ENCODE measurements at regions not wholly inside any gene's neighbourhood (a gene's known extent, or its start where the extent isn't known, plus 50 kb on each side); places are given as distances from the start of the nearest gene placed in this dataset.

DNA sequence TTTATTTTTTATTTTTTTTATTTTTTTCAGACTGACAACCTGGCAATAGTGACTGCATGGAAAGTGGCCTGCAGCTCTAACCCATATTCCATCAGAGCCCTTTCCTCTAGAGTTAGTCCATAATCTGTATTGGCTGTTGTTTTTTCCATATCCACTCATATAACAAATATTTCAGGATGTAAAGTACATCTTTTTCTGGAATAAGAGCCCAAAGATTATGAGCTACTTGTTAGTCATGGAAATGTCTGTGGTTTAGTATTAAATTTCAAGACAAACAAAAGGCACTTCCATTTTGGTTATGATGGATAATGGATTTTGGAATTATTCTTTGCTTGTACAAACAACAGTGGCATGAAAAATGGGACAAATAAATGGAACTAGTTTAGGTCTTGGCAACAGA, 296.0 kb upstream of the HS3ST1 start:
- H3K9me3 ChIP-seq: no peaks in the 10 kb centered on the region
- ATAC-seq (no peak), DNase-seq (no peak)
- intact Hi-C loops (cut with DNase I): loop anchor here in 7 of 10 donors (5.0 to 10.0 kb wide), 6 partner anchors 297 to 1150 kb away; partner anchors contain the start of gene HS3ST1 (in 5 of the 7)
- H3K27ac ChIP-seq: no peak overlapping the region
- no peaks in the 10 kb centered on the region for H3K36me3 ChIP-seq
- peaks cover 0 to 6% (median 0%) of the 10 kb centered on the region in 9 donors for H3K4me1 ChIP-seq
- TF ChIP-seq, protein P1, sequence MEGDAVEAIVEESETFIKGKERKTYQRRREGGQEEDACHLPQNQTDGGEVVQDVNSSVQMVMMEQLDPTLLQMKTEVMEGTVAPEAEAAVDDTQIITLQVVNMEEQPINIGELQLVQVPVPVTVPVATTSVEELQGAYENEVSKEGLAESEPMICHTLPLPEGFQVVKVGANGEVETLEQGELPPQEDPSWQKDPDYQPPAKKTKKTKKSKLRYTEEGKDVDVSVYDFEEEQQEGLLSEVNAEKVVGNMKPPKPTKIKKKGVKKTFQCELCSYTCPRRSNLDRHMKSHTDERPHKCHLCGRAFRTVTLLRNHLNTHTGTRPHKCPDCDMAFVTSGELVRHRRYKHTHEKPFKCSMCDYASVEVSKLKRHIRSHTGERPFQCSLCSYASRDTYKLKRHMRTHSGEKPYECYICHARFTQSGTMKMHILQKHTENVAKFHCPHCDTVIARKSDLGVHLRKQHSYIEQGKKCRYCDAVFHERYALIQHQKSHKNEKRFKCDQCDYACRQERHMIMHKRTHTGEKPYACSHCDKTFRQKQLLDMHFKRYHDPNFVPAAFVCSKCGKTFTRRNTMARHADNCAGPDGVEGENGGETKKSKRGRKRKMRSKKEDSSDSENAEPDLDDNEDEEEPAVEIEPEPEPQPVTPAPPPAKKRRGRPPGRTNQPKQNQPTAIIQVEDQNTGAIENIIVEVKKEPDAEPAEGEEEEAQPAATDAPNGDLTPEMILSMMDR (IDR thresholded peaks at IDR 0.05): no peak
- H3K4me3 ChIP-seq: no peak overlapping the region
- H3K27me3 ChIP-seq: no peaks in the 10 kb centered on the region

DNA sequence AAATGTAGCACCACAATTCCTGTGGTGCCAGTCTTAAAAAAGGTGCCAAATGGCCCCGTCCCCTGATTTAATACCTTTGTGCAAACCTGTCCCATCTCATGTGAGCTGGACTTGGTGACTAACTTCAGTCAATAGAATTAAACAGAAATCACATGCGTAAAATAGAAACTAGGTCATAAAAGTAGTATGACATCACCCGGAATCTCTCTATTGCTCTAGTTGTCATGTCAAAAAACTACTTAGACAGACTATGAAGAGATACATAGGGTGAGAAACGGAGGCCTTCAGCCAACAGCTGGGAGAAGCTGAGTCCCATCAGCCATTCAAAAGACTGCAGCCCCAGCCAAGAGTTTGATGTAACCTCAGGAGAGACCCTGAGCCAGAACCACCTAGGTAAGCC, 293.5 kb upstream of the HS3ST1 start:
- intact Hi-C loops (cut with DNase I): loop anchor here in 7 of 10 donors (5.0 to 10.0 kb wide), 6 partner anchors 295 to 1147 kb away; partner anchors contain the start of gene HS3ST1 (in 5 of the 7)
- 87 to 89% methylated on average over 4 of the region's 4 CpGs for WGBS, 2 donors

DNA sequence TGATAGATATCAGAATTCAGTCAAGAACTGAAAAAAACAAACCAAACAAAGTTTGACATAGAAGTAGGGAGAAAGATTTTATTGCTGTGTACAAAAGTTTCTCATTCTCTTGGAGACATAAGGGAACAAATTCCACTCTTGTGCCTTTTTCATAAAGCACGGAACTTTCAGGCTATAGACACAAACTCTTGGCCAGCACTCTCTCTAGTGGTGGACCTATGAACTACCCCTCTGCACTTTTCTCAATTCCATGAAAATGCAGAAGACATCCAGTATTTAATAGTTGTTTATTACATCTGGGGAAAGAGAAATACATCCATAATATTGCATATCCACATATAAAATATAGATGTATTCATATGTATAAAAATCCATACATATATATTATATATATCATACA, 291.6 kb upstream of the HS3ST1 start:
- H3K27me3 ChIP-seq: no peaks in the 10 kb centered on the region
- no peaks in the 10 kb centered on the region for H3K36me3 ChIP-seq
- peaks cover 0 to 13% (median 0%) of the 10 kb centered on the region in 11 donors for H3K9me3 ChIP-seq
- intact Hi-C loops (cut with DNase I): loop anchor here in 7 of 10 donors (2.0 to 10.0 kb wide), 7 partner anchors 293 to 1145 kb away; partner anchors contain the start of gene HS3ST1 (in 5 of the 7)
- TF ChIP-seq, protein P1 (IDR thresholded peaks at IDR 0.05): peak; percentile 41 to 81 (median 73)
- 0 to 3% methylated on average over 1 of the region's 1 CpG for WGBS, 2 donors
- peaks cover 0 to 6% (median 0%) of the 10 kb centered on the region in 9 donors for H3K4me1 ChIP-seq
- no peak overlapping the region for H3K27ac ChIP-seq
- H3K4me3 ChIP-seq: no peak overlapping the region
- DNase-seq (peak in 1 of 2 donors; percentile 7), ATAC-seq (peak in 3 of 8 donors; percentile 48 to 66 (median 56))

More for the DNA sequence above, 293.5 kb upstream of the HS3ST1 start:
- H3K9me3 ChIP-seq: no peaks in the 10 kb centered on the region
- H3K27me3 ChIP-seq: no peaks in the 10 kb centered on the region
- peaks cover 0 to 6% (median 0%) of the 10 kb centered on the region in 9 donors for H3K4me1 ChIP-seq
- no peak for DNase-seq
- no peak overlapping the region for H3K27ac ChIP-seq
- H3K36me3 ChIP-seq: no peaks in the 10 kb centered on the region
- no peak overlapping the region for H3K4me3 ChIP-seq
- ATAC-seq: no peak
- TF ChIP-seq, protein P1 (IDR thresholded peaks at IDR 0.05): no peak

DNA sequence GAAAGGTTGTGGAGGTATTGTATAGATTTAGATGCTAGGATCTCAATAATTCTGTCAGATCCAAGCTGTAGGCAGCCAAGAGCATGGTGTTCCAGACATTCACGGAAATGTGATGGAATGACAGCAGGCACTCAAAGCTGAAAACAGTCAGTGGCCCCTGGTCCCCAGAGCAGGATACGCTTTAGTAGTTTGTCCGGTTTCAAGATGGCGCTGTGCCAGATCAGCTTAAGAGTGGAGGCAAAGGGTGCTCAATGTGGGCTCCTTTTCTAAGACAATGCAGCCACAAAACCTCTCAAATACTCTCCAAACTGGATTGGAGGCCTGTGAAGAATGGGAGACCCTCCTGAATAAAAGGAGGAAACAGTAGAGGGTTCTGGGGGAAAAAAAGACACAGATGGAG, 291.2 kb upstream of the HS3ST1 start:
- 78 to 84% methylated on average over 4 of the region's 4 CpGs for WGBS, 2 donors
- peak in 1 of 2 donors; percentile 11 for DNase-seq
- TF ChIP-seq, protein P1 (IDR thresholded peaks at IDR 0.05): no peak

More for the DNA sequence above, 291.2 kb upstream of the HS3ST1 start:
- no peak overlapping the region for H3K4me3 ChIP-seq
- H3K4me1 ChIP-seq: peaks cover 0 to 6% (median 0%) of the 10 kb centered on the region in 9 donors
- peaks cover 0 to 13% (median 0%) of the 10 kb centered on the region in 11 donors for H3K9me3 ChIP-seq
- no peak overlapping the region for H3K27ac ChIP-seq
- H3K36me3 ChIP-seq: no peaks in the 10 kb centered on the region
- H3K27me3 ChIP-seq: no peaks in the 10 kb centered on the region
- intact Hi-C loops (cut with DNase I): loop anchor here in 9 of 10 donors (2.0 to 10.0 kb wide), 8 partner anchors 95 to 1145 kb away; partner anchors contain the start of gene HS3ST1 (in 7 of the 9)
- ATAC-seq: no peak
